GM12892 (cell line): ENCODE measurements at regions not wholly inside any gene's neighbourhood (a gene's known extent, or its start where the extent isn't known, plus 50 kb on each side); places are given as distances from the start of the nearest gene placed in this dataset.

Experiments used
- POLR2A ChIP-seq: IDR thresholded peaks from 2 replicates; pipeline ENCODE4 v1.6.1; 2011; ENCODE audit warnings: low read depth, low read length, control low read depth
- POLR2AphosphoS5 ChIP-seq: IDR thresholded peaks from 2 replicates; pipeline ENCODE4 v1.6.1; 2011; ENCODE audit warnings: low read depth, low read length, control low read depth

- TF ChIP-seq POLR2AphosphoS5 (no peak), POLR2A (no peak)
Observed at GRCh38 chr2:65639156-65639864, 206.9 kb upstream of the SPRED2 start.
